Breast epithelium (tissue), 4 donors: ENCODE measurements at regions not wholly inside any gene's neighbourhood (a gene's known extent, or its start where the extent isn't known, plus 50 kb on each side); places are given as distances from the start of the nearest gene placed in this dataset.

Source experiments
- DNase-seq, 2 donors: peaks; one replicate each; pipeline ENCODE4 v3.0.0-alpha.2; 2019; ENCODE audit warnings: low spot score in 2 of 2
- H3K27ac ChIP-seq, 2 donors: fragments of 200-600 bp; sonication (generic) in 1 of 2; one replicate each; pipeline ENCODE4 v1.5.1; 2016 to 2019; ENCODE audit warnings: mild to moderate bottlenecking in 1 of 2
- H3K27me3 ChIP-seq, 2 donors: fragments of 200-600 bp; sonication (generic) in 1 of 2; one replicate each; pipeline versions ENCODE4 v1.5.1 to v1.6.0; 2017 to 2019; ENCODE audit warnings: control low read depth in 1 of 2, mild to moderate bottlenecking in 1 of 2
- H3K36me3 ChIP-seq: fragments of 200-600 bp; one replicate; pipeline ENCODE4 v1.5.1; 2019
- H3K4me1 ChIP-seq, 2 donors: fragments of 200-600 bp; sonication (generic); one replicate each; pipeline ENCODE4 v1.5.1; 2016 to 2019; ENCODE audit warnings: control low read depth in 1 of 2
- H3K4me3 ChIP-seq, 3 donors: fragments of 200-600 bp; sonication (generic); 1 replicate in 2 of 3; 2 replicates in 1 of 3; pipeline ENCODE4 v1.5.1; 2016 to 2019; ENCODE audit warnings: mild to moderate bottlenecking in 3 of 3, moderate library complexity in 2 of 3
- H3K9me3 ChIP-seq, 2 donors: fragments of 200-600 bp; sonication (generic) in 1 of 2; one replicate each; pipeline ENCODE4 v1.5.1; 2016 to 2019; ENCODE audit warnings: control low read depth in 1 of 2
- CTCF ChIP-seq, 3 donors: fragments of 450-650 bp; IDR thresholded peaks; one replicate each; pipeline ENCODE4 v1.5.1; 2016 to 2017; ENCODE audit warnings: antibody characterized with exemption in 3 of 3, mild to moderate bottlenecking in 3 of 3, moderate library complexity in 3 of 3
- POLR2A ChIP-seq: fragments of 450-650 bp; IDR thresholded peaks from one replicate; pipeline ENCODE4 v1.6.1; 2016; ENCODE audit warnings: antibody characterized with exemption, mild to moderate bottlenecking, moderate library complexity
- POLR2AphosphoS5 ChIP-seq, 3 donors: sonication (generic); formaldehyde crosslinking; IDR thresholded peaks; one replicate each; pipeline ENCODE4 v1.6.1; 2017; ENCODE audit warnings: antibody characterized with exemption in 3 of 3
- intact Hi-C: fragments of 100-400 bp; cut with DNase I; formaldehyde crosslinking; loops from one replicate; pipeline ENCODE4 v1.15.1; 2023; ENCODE audit warnings: low total_unique reads

- Histone ChIP-seq H3K36me3 (no peaks in the 10 kb centered on the region), H3K27me3 (no peaks in the 10 kb centered on the region), H3K27ac (no peak overlapping the region), H3K9me3 (no peaks in the 10 kb centered on the region), H3K4me3 (no peak overlapping the region), H3K4me1 (no peaks in the 10 kb centered on the region)
- intact Hi-C loops = no loop called here
- no peak for DNase-seq
- no peak for TF ChIP-seq CTCF (IDR thresholded peaks at IDR 0.05)
- TF ChIP-seq POLR2A = no peak
- TF ChIP-seq POLR2AphosphoS5 (IDR thresholded peaks at IDR 0.05) = no peak
These were observed 520.3 kb upstream of the EPHA6 start for GRCh38 chr3:96294143-96294542.

DNA sequence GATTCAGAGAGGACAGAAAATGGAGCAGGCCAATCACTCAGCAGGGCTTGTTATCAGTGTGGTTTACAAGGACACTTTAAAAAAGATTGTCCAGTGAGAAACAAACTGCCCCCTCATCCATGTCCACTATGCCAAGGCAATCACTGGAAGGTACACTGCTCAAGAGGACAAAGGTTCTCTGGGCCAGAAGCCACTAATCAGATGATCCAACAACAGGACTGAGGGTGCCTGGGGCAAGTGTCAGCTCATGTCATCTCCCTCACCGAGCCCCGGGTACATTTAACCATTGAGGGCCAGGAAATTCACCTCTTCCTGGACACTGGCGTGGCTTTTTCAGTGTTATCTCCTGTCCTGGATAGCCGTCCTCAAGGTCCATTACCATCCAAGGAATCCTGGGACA lies 513.7 kb upstream of the EPHA6 start:
- Histone ChIP-seq H3K9me3 (no peaks in the 10 kb centered on the region), H3K4me3 (no peak overlapping the region), H3K27ac (no peak overlapping the region), H3K4me1 (no peaks in the 10 kb centered on the region), H3K36me3 (no peaks in the 10 kb centered on the region), H3K27me3 (no peaks in the 10 kb centered on the region)
- TF ChIP-seq POLR2AphosphoS5 (IDR thresholded peaks at IDR 0.05) (no peak), CTCF (IDR thresholded peaks at IDR 0.05) (no peak), POLR2A (no peak)
- intact Hi-C loops = no loop called here
- no peak for DNase-seq

DNA sequence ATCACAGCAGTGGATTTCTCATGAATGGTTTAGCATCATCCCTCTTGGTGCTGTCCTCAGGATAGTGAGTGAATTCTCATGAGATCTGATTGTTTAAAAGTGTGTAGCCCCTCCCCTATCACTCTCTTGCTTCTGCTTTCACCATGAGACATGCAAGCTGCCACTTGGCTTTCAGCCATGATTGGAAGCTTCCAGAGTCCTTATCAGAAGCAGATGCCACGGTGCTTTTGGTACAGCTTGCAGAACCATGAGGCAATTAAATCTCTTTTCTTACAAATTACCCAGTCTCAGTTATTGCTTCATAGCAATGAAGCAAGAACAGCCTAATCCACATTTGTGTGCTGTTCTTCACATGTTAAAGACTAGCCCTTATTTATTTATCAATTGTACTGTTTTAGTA lies 495.2 kb upstream of the EPHA6 start:
- Histone ChIP-seq H3K4me3 (no peak overlapping the region), H3K36me3 (no peaks in the 10 kb centered on the region)

GRCh38 chr3:96324087-96324486 lies 490.3 kb upstream of the EPHA6 start:
- no peak for TF ChIP-seq POLR2AphosphoS5 (IDR thresholded peaks at IDR 0.05)
- TF ChIP-seq CTCF (IDR thresholded peaks at IDR 0.05) = no peak
- DNase-seq = no peak
- Histone ChIP-seq H3K36me3 (no peaks in the 10 kb centered on the region), H3K27me3 (no peaks in the 10 kb centered on the region), H3K9me3 (no peaks in the 10 kb centered on the region), H3K27ac (no peak overlapping the region), H3K4me3 (no peak overlapping the region), H3K4me1 (no peaks in the 10 kb centered on the region)
- intact Hi-C loops = no loop called here

More for the DNA sequence above, 495.2 kb upstream of the EPHA6 start:
- intact Hi-C loops = loop anchor here (2.0 kb wide), 1 partner anchor 30 kb away; no protein-coding TSS in a partner anchor
- Histone ChIP-seq H3K9me3 (no peaks in the 10 kb centered on the region), H3K27ac (no peak overlapping the region), H3K27me3 (no peaks in the 10 kb centered on the region), H3K4me1 (no peaks in the 10 kb centered on the region)
- no peak for DNase-seq
- TF ChIP-seq POLR2AphosphoS5 (IDR thresholded peaks at IDR 0.05) (no peak), CTCF (IDR thresholded peaks at IDR 0.05) (no peak), POLR2A (no peak)

DNA sequence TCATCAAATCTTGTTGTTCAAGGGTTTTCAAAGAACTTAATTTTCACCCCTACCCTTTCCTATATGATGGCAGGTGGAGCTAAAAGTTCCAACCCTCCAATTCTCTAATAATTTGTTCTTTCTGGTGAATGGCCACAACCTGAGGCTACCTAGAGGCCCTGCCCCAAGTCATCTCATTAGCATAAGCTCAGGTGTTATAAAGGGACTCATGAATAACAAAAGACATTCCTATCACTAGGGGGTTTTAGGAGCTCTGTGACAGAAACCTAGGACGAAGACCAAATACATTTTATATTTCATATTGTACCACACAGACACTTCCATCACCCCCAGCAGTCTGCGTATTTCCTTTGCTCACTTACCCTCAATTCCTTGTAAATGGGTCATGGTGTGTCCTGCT lies 483.6 kb upstream of the EPHA6 start:
- TF ChIP-seq POLR2A (no peak), POLR2AphosphoS5 (IDR thresholded peaks at IDR 0.05) (no peak), CTCF (IDR thresholded peaks at IDR 0.05) (no peak)
- intact Hi-C loops = no loop called here
- Histone ChIP-seq H3K27ac (no peak overlapping the region), H3K36me3 (no peaks in the 10 kb centered on the region), H3K27me3 (no peaks in the 10 kb centered on the region), H3K4me1 (no peaks in the 10 kb centered on the region), H3K9me3 (no peaks in the 10 kb centered on the region), H3K4me3 (no peak overlapping the region)
- DNase-seq = no peak
